ENCODE measurements at regions not wholly inside any gene's neighbourhood (a gene's known extent, or its start where the extent isn't known, plus 50 kb on each side); places are given as distances from the start of the nearest gene placed in this dataset.

DNA sequence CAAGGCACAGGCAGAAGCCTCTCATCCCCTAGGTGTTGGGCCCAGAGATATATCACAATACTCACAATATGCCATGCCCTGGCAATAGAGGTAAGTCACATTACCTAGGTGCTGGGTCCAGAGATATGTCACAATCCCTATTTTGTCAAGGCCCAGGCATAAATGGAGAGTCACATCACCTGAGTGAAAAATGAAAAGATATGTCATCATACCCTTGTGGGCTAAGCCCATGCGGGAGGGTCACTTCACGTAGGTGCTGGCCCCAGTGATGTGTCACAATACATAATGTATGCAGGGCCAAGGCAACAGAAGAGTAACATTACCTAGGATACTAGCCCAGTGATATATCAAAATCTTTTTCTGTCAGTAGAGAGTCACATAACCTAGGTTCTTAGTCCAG, 127.0 kb downstream of the ZNF675 start:
- POLR2A ChIA-PET, result no interaction called here
- H3K4me1 ChIP-seq (replicated peaks in 1 of 2; ENCODE audit: control insufficient read depth in 2 of 2, insufficient read depth in 2 of 2, low read length in 2 of 2), result no peaks in the 10 kb centered on the region
- H3K9me1 ChIP-seq (ENCODE audit: control insufficient read depth, insufficient read depth, low read length), result no peaks in the 10 kb centered on the region
- BruUV-seq (replicated peaks), result no TSS peak
- no peak overlapping the region for H3K9ac ChIP-seq (ENCODE audit: insufficient read depth in 1 of 2, low read depth in 2 of 2, low read length in 2 of 2)
- no peak for FAIRE-seq
- no peaks in the 10 kb centered on the region for H4K20me1 ChIP-seq (replicated peaks; ENCODE audit: control insufficient read depth, insufficient read depth, low read length)
- no peak for TF ChIP-seq TCF7 (IDR thresholded peaks at IDR 0.05; ENCODE audit: borderline replicate concordance)
- TF ChIP-seq NFIX (CRISPR knock-in tag; IDR thresholded peaks at IDR 0.05; ENCODE audit: low read depth), result no peak
- no peak for TF ChIP-seq THRB (CRISPR knock-in tag; conservative IDR thresholded peaks at IDR 0.05)
- TF ChIP-seq SFPQ (IDR thresholded peaks at IDR 0.05; ENCODE audit: low read depth, low read length), result no peak
- TF ChIP-seq ZNF277 (CRISPR knock-in tag; IDR thresholded peaks at IDR 0.05; ENCODE audit: borderline replicate concordance), result no peak
- TF ChIP-seq ZNF165 (CRISPR knock-in tag; IDR thresholded peaks at IDR 0.05; ENCODE audit: borderline replicate concordance), result no peak
- TF ChIP-seq MLX (CRISPR knock-in tag; conservative IDR thresholded peaks at IDR 0.05), result no peak
- TF ChIP-seq RHOXF2B (CRISPR knock-in tag; conservative IDR thresholded peaks at IDR 0.05), result no peak
- no peak overlapping the region for H3K4me3 ChIP-seq
- no peak overlapping the region for H3K27ac ChIP-seq (ENCODE audit: extremely low read depth, low read depth, low read length)
- H3K4me2 ChIP-seq (ENCODE audit: insufficient read depth, low read length), result no peak overlapping the region
- CTCF ChIA-PET (ENCODE audit: low intra/inter-chr PET ratio), result no interaction called here
- intact Hi-C loops (cut with micrococcal nuclease) (no loop called here), in situ Hi-C loops (cut with MboI) (no loop called here)
- H3K9me3 ChIP-seq (replicated peaks; ENCODE audit: control insufficient read depth, insufficient read depth, low read depth, low read length), result no peaks in the 10 kb centered on the region; the same call in 1 of the 2 replicates
- H3K79me2 ChIP-seq (ENCODE audit: control insufficient read depth, insufficient read depth, low read length), result no peaks in the 10 kb centered on the region
- H3K36me3 ChIP-seq (ENCODE audit: control insufficient read depth, insufficient read depth, low read length), result no peaks in the 10 kb centered on the region
- no peak for ATAC-seq
- WGBS (ENCODE audit: insufficient coverage, low coverage, missing lambda C conversion rate), result 0% methylated on average over 2 of the region's 2 CpGs
- H3K27me3 ChIP-seq (ENCODE audit: control insufficient read depth in 2 of 2, insufficient read depth in 2 of 2, low read length in 2 of 2), result no peaks in the 10 kb centered on the region
- no peak overlapping the region for H2AFZ ChIP-seq (ENCODE audit: low read depth, low read length)
- no peak for DNase-seq (ENCODE audit: extremely low read depth in 1 of 4, low spot score in 3 of 4)
